AG04449 (cell line): ENCODE measurements at regions not wholly inside any gene's neighbourhood (a gene's known extent, or its start where the extent isn't known, plus 50 kb on each side); places are given as distances from the start of the nearest gene placed in this dataset.

Source experiments
- CTCF ChIA-PET: fragments of 350-600 bp; formaldehyde crosslinking; extraction: SDS; loops from one replicate; lab custom pipeline; 2021; ENCODE audit warnings: antibody characterized with exemption; lab: Yijun Ruan, JAX
- POLR2A ChIA-PET: fragments of 400-600, 350-600 bp; formaldehyde crosslinking; extraction: SDS; loops from one replicate; lab custom pipeline; 2020; ENCODE audit warnings: antibody characterized with exemption, inconsistent platforms; lab: Yijun Ruan, JAX
- DNase-seq: peaks from one replicate; pipeline ENCODE4 v3.0.0-alpha.2; 2010; ENCODE audit warnings: low read depth, low spot score
- H3K4me3 ChIP-seq: 2 replicates; pipeline ENCODE4 v1.5.1; 2011; ENCODE audit warnings: low read depth, mild to moderate bottlenecking, control low read depth, low read length
- TF ChIP-seq, protein P1 (sequence below): IDR thresholded peaks from one replicate; pipeline ENCODE4 v1.5.1; 2011; ENCODE audit warnings: mild to moderate bottlenecking, moderate library complexity, low read length, control low read depth, inconsistent platforms; ENCODE audit not compliant: insufficient read depth; ENCODE audit errors: missing control alignments

DNA sequence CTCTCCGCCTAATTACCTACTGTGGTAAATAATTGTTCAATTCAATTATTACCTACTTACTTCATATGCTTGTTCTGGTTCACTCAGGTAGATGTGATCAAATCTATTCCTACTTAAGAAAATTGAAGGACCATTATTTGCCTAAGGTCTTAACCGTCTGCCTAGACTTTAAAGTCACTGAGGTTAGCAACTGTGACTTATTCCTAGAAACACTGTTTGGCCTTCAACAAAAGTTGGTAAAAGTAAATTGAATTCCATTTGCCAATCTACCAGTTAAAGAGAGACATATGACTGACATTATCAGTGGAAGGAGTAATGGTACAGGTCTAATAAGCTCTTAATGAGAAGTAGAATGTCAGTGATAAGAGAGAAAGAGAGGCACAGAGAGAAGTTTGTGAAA, 491.5 kb downstream of the NYAP2 start:
- TF ChIP-seq, protein P1, sequence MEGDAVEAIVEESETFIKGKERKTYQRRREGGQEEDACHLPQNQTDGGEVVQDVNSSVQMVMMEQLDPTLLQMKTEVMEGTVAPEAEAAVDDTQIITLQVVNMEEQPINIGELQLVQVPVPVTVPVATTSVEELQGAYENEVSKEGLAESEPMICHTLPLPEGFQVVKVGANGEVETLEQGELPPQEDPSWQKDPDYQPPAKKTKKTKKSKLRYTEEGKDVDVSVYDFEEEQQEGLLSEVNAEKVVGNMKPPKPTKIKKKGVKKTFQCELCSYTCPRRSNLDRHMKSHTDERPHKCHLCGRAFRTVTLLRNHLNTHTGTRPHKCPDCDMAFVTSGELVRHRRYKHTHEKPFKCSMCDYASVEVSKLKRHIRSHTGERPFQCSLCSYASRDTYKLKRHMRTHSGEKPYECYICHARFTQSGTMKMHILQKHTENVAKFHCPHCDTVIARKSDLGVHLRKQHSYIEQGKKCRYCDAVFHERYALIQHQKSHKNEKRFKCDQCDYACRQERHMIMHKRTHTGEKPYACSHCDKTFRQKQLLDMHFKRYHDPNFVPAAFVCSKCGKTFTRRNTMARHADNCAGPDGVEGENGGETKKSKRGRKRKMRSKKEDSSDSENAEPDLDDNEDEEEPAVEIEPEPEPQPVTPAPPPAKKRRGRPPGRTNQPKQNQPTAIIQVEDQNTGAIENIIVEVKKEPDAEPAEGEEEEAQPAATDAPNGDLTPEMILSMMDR: no peak
- CTCF ChIA-PET: interaction anchor here (1.0 kb wide), 1 partner anchor 909 kb away, joined by 5 read pairs; no protein-coding TSS in a partner anchor
- POLR2A ChIA-PET: no interaction called here
- no peak for DNase-seq
- no peak overlapping the region for H3K4me3 ChIP-seq

DNA sequence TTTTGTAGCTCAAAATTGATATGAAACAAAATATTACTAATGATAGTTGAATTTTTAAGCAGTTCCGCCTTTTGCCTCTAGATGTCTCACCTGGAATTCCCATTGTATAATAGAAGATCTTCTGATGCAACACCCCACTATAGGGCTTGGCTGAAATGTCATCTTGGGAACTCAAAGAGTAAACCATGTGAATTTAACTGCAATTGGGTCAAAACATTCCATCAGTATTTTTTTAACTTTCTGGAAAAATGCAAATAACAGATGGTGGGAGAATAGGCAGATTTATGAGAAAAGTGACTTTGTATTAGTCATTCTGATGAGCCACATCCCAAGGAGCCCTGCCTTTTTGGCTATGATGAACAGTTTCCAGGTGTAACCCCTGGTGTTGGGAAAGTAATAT, 489.9 kb downstream of the NYAP2 start:
- ChIA-PET CTCF (interaction anchor here (0.6 to 2.5 kb wide), 33 partner anchors 10 to 1093 kb away, joined by 3 to 22 read pairs (median 3); partner anchors contain the start of gene IRS1), POLR2A (no interaction called here)
- DNase-seq: peak; percentile 77
- no peak overlapping the region for H3K4me3 ChIP-seq
- TF ChIP-seq, protein P1: peak; percentile 55

DNA sequence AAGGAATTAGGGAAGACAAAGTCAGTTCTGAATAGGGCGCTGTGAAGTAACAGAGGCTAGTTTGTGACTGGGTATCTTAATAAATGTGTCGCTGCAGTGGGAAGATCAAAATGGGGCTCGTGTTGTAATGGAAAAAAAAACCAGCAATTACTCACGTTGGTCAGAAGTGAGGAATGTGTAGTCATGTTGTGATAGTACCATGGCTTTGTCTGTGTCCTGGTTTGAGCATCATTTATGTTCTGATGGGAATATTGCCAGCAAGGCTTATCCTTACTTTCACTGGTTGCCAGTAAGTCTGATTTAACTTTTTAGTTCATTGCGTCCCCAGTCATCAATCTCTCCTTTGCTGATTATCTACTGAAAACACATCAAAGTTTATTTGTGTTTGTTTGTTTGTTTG, 467.6 kb downstream of the NYAP2 start:
- TF ChIP-seq, protein P1: no peak
- no peak overlapping the region for H3K4me3 ChIP-seq
- CTCF ChIA-PET: no interaction called here
- POLR2A ChIA-PET: no interaction called here
- DNase-seq: no peak

- CTCF ChIA-PET: no interaction called here
- H3K4me3 ChIP-seq: no peak overlapping the region
- TF ChIP-seq, protein P1: no peak
- no peak for DNase-seq
- POLR2A ChIA-PET: no interaction called here
Measured at GRCh38 chr2:225865468-225865867, 466.0 kb downstream of the NYAP2 start.

GRCh38 chr2:225864394-225864793, 464.9 kb downstream of the NYAP2 start:
- ChIA-PET POLR2A (no interaction called here), CTCF (no interaction called here)

DNA sequence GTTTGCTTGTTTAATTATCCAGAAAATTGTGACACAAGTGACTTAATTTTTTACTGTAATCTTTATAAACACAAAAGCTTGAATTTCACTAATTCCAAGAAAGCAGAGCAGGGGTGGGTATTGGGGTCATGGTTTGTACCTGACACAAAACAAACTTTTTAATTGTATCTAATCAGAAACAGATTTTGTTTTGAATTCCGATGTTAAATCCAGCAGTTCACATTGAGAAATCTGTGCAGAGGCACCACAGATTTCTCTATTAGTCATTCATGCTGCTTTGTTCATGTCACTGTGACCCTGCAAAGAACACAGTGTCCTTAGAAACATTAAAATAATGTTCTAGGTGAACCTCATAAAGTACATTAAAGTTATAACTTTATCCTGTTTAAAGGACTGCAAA, 443.4 kb downstream of the NYAP2 start:
- ChIA-PET CTCF (no interaction called here), POLR2A (no interaction called here)
- no peak overlapping the region for H3K4me3 ChIP-seq
- TF ChIP-seq, protein P1: no peak
- DNase-seq: no peak

More at GRCh38 chr2:225864394-225864793, 464.9 kb downstream of the NYAP2 start:
- DNase-seq: no peak
- no peak overlapping the region for H3K4me3 ChIP-seq
- TF ChIP-seq, protein P1: no peak
